OCI-LY7 (cell line): ENCODE measurements at regions not wholly inside any gene's neighbourhood (a gene's known extent, or its start where the extent isn't known, plus 50 kb on each side); places are given as distances from the start of the nearest gene placed in this dataset.
"Not testable (repeated sequence)": the region's sequence is repeated elsewhere in the genome, so short reads cannot be mapped to it uniquely, and the experiment has no call there.

Experiments
- BruUV-seq: library from RNA; stranded (reverse); fragments of 400-500 nt; replicated peaks from 2 replicates; lab custom pipeline; 2021; lab: Mats Ljungman, UMichigan
- CTCF ChIA-PET: fragments of 300-600 bp; sonication (Branson Sonifier 250); formaldehyde crosslinking; loops from one replicate; lab custom pipeline; 2022; ENCODE audit warnings: antibody characterized with exemption; ENCODE audit not compliant: unreplicated experiment; lab: Charles Lee
- POLR2A ChIA-PET: fragments of 300-600 bp; sonication (Branson Sonifier 250); formaldehyde crosslinking; loops from one replicate; lab custom pipeline; 2022; ENCODE audit warnings: antibody characterized with exemption; lab: Charles Lee
- DNase-seq: peaks from one replicate; pipeline ENCODE4 v3.0.0-alpha.2; 2015; ENCODE audit warnings: low spot score
- H2AFZ ChIP-seq: fragments of 200-600 bp; sonication (generic), shearing (Covaris generic); 2 replicates; pipeline ENCODE4 v1.6.1; 2014; ENCODE audit warnings: mild to moderate bottlenecking, antibody characterized with exemption, low read length, moderate library complexity
- H3K27ac ChIP-seq: fragments of 200-600 bp; sonication (generic); 2 replicates; pipeline ENCODE4 v1.5.1; 2014; ENCODE audit warnings: mixed run types, low read depth, mild to moderate bottlenecking, moderate library complexity, low read length, inconsistent platforms; ENCODE audit not compliant: poor library complexity, severe bottlenecking
- H3K36me3 ChIP-seq: fragments of 200-600 bp; sonication (generic); 2 replicates; pipeline ENCODE4 v1.6.1; 2014; ENCODE audit warnings: mild to moderate bottlenecking, antibody characterized with exemption, low read length, moderate library complexity, mixed read lengths; ENCODE audit not compliant: insufficient read depth
- H3K4me1 ChIP-seq: fragments of 200-600 bp; sonication (generic); 2 replicates; pipeline ENCODE4 v1.5.1; 2014; ENCODE audit warnings: mild to moderate bottlenecking, low read length; ENCODE audit not compliant: insufficient read depth, poor library complexity, severe bottlenecking
- H3K4me2 ChIP-seq: fragments of 200-600 bp; sonication (generic); 2 replicates; pipeline ENCODE4 v1.6.1; 2014; ENCODE audit warnings: mild to moderate bottlenecking, low read length
- H3K4me3 ChIP-seq: fragments of 200-600 bp; sonication (generic); 2 replicates; pipeline ENCODE4 v1.5.1; 2014; ENCODE audit warnings: mild to moderate bottlenecking, low read depth, low read length; ENCODE audit not compliant: poor library complexity, severe bottlenecking
- H3K79me2 ChIP-seq: fragments of 200-600 bp; sonication (generic); 2 replicates; pipeline ENCODE4 v1.6.1; 2016; ENCODE audit warnings: low read depth, mild to moderate bottlenecking, low read length, moderate library complexity, mixed read lengths; ENCODE audit not compliant: insufficient read depth
- H3K9me2 ChIP-seq: fragments of 200-600 bp; sonication (generic); 2 replicates; pipeline ENCODE4 v1.6.1; 2016; ENCODE audit warnings: mild to moderate bottlenecking, low read length, mixed read lengths; ENCODE audit not compliant: insufficient read depth
- H3K9me3 ChIP-seq: fragments of 200-600 bp; sonication (generic); 2 replicates; pipeline ENCODE4 v1.6.1; 2014; ENCODE audit warnings: mild to moderate bottlenecking, mixed run types, low read length, mixed read lengths
- H4K20me1 ChIP-seq: fragments of 200-600 bp; sonication (generic); 2 replicates; pipeline ENCODE4 v1.6.1; 2014; ENCODE audit warnings: mild to moderate bottlenecking, antibody characterized with exemption, low read length, moderate library complexity, mixed read lengths; ENCODE audit not compliant: insufficient read depth
- CTCF ChIP-seq: fragments of 200-600 bp; sonication (generic); conservative IDR thresholded peaks from 2 replicates; pipeline ENCODE4 v1.5.1; 2014; ENCODE audit warnings: mild to moderate bottlenecking, antibody characterized with exemption, low read length, moderate library complexity, mixed read lengths
- EZH2phosphoT487 ChIP-seq: fragments of 200-600 bp; sonication (generic); IDR thresholded peaks from 2 replicates; pipeline ENCODE4 v1.6.1; 2018; ENCODE audit warnings: low read depth, borderline replicate concordance, mild to moderate bottlenecking, mixed run types, antibody characterized with exemption, low read length, moderate library complexity, mixed read lengths
- intact Hi-C: fragments of 100-400 bp; cut with micrococcal nuclease; formaldehyde crosslinking; loops from one replicate; pipeline ENCODE4 v1.10.0; 2022; ENCODE audit not compliant: unreplicated experiment

GRCh38 chr2:47719099-47719498, 63.8 kb upstream of the MSH6 start:
- TF ChIP-seq EZH2phosphoT487: no peak
- no peak for TF ChIP-seq CTCF
- ChIA-PET POLR2A (interaction anchor here (0.6 to 11.8 kb wide), 22 partner anchors 9 to 220 kb away, joined by 3 to 242 read pairs (median 10); partner anchors contain the start of gene MSH6), CTCF (interaction anchor here (1.1 kb wide), 1 partner anchor 17 kb away, joined by 6 read pairs; no protein-coding TSS in a partner anchor)
- H3K27ac ChIP-seq: peak overlapping the region; percentile 100
- no TSS peak for BruUV-seq
- H3K36me3 ChIP-seq: peaks cover 71% of the 10 kb centered on the region
- H4K20me1 ChIP-seq: no peaks in the 10 kb centered on the region
- peak overlapping the region; percentile 33 for H3K4me3 ChIP-seq
- H3K9me2 ChIP-seq: no peaks in the 10 kb centered on the region
- H3K4me1 ChIP-seq: peaks cover 100% of the 10 kb centered on the region
- intact Hi-C loops: loop anchor here (2.0 kb wide), 1 partner anchor 18 kb away; no protein-coding TSS in a partner anchor
- H2AFZ ChIP-seq: no peak overlapping the region
- DNase-seq: peak; percentile 83
- peaks cover 4% of the 10 kb centered on the region; the same call in 1 of the 2 replicates for H3K9me3 ChIP-seq
- peaks cover 49% of the 10 kb centered on the region; the same call in 1 of the 2 replicates for H3K79me2 ChIP-seq
- H3K4me2 ChIP-seq: peak overlapping the region; percentile 58

- Histone ChIP-seq H3K36me3 (peaks cover 76% of the 10 kb centered on the region), H3K4me2 (peak overlapping the region; percentile 38), H3K9me3 (peaks cover 12% of the 10 kb centered on the region; the same call in 1 of the 2 replicates), H3K4me1 (peaks cover 80% of the 10 kb centered on the region), H3K27ac (peak overlapping the region; percentile 100), H3K4me3 (peak overlapping the region; percentile 26), H3K79me2 (peaks cover 45% of the 10 kb centered on the region; the same call in 1 of the 2 replicates)
- TSS peak; percentile 87 for BruUV-seq
- H3K9me2 ChIP-seq, CTCF ChIA-PET, intact Hi-C loops, H4K20me1 ChIP-seq, H2AFZ ChIP-seq: not testable (repeated sequence)
- DNase-seq: peak; percentile 63
- POLR2A ChIA-PET: interaction anchor here (0.7 to 11.8 kb wide), 8 partner anchors 9 to 48 kb away, joined by 3 to 242 read pairs (median 44); no protein-coding TSS in a partner anchor
- TF ChIP-seq CTCF: peak; percentile 52
Observed at GRCh38 chr2:47716307-47716706, 66.6 kb upstream of the MSH6 start.

- no peaks in the 10 kb centered on the region for H3K9me2 ChIP-seq
- peaks cover 76% of the 10 kb centered on the region for H3K36me3 ChIP-seq
- TF ChIP-seq CTCF: no peak
- no peak for TF ChIP-seq EZH2phosphoT487
- H4K20me1 ChIP-seq: no peaks in the 10 kb centered on the region
- H3K4me1 ChIP-seq: peaks cover 72% of the 10 kb centered on the region
- peaks cover 45% of the 10 kb centered on the region; the same call in 1 of the 2 replicates for H3K79me2 ChIP-seq
- peak overlapping the region; percentile 100 for H3K27ac ChIP-seq
- H3K4me3 ChIP-seq: peak overlapping the region; percentile 3
- CTCF ChIA-PET: no interaction called here
- no peak for DNase-seq
- no peak overlapping the region for H2AFZ ChIP-seq
- no TSS peak for BruUV-seq
- POLR2A ChIA-PET: interaction anchor here (1.3 to 8.8 kb wide), 6 partner anchors 8 to 23 kb away, joined by 4 to 146 read pairs (median 12); no protein-coding TSS in a partner anchor
- peaks cover 12% of the 10 kb centered on the region; the same call in 1 of the 2 replicates for H3K9me3 ChIP-seq
- intact Hi-C loops: no loop called here
- peak overlapping the region; percentile 38 for H3K4me2 ChIP-seq
Observed at GRCh38 chr2:47715552-47715951, 67.4 kb upstream of the MSH6 start.
